ENCODE measurements at regions not wholly inside any gene's neighbourhood (a gene's known extent, or its start where the extent isn't known, plus 50 kb on each side); places are given as distances from the start of the nearest gene placed in this dataset.

- TF ChIP-seq CTCF (IDR thresholded peaks at IDR 0.05): no peak
- H3K36me3 ChIP-seq: no peaks in the 10 kb centered on the region
- no peaks in the 10 kb centered on the region for H3K9me3 ChIP-seq
- peaks cover 0 to 13% (median 4%) of the 10 kb centered on the region in 3 donors for H3K4me1 ChIP-seq
- 83 to 89% methylated on average over 6 of the region's 6 CpGs for WGBS, 2 donors
- intact Hi-C loops (cut with DNase I): no loop called here
- DNase-seq (no peak), FAIRE-seq (no peak), ATAC-seq (no peak)
- H3K4me3 ChIP-seq: no peak overlapping the region
- H3K27me3 ChIP-seq: no peaks in the 10 kb centered on the region
- peak overlapping the region in 1 of 4 donors; percentile 23 for H3K27ac ChIP-seq
Observed at GRCh38 chr5:173778152-173778782, 109.9 kb upstream of the CPEB4 start.

- ATAC-seq (peak; percentile 54 to 77 (median 59)), DNase-seq (no peak), FAIRE-seq (no peak)
- H3K27ac ChIP-seq: peak overlapping the region in 2 of 4 donors; percentile 23 to 24
- TF ChIP-seq CTCF (IDR thresholded peaks at IDR 0.05): no peak
- no peaks in the 10 kb centered on the region for H3K36me3 ChIP-seq
- intact Hi-C loops (cut with DNase I): no loop called here
- no peaks in the 10 kb centered on the region for H3K9me3 ChIP-seq
- no peaks in the 10 kb centered on the region for H3K27me3 ChIP-seq
- 43 to 48% methylated on average over 5 of the region's 5 CpGs for WGBS, 2 donors
- peaks cover 0 to 13% (median 4%) of the 10 kb centered on the region in 3 donors for H3K4me1 ChIP-seq
- H3K4me3 ChIP-seq: no peak overlapping the region
Observed at GRCh38 chr5:173778784-173779304, 109.3 kb upstream of the CPEB4 start.

- Histone ChIP-seq H3K36me3 (no peaks in the 10 kb centered on the region), H3K27me3 (no peaks in the 10 kb centered on the region), H3K27ac (no peak overlapping the region), H3K4me1 (peaks cover 0 to 13% (median 4%) of the 10 kb centered on the region in 3 donors), H3K9me3 (no peaks in the 10 kb centered on the region), H3K4me3 (no peak overlapping the region)
- no peak for TF ChIP-seq CTCF (IDR thresholded peaks at IDR 0.05)
- intact Hi-C loops (cut with DNase I): no loop called here
- 83 to 86% methylated on average over 9 of the region's 9 CpGs for WGBS, 2 donors
- no peak for FAIRE-seq
- no peak for DNase-seq
- peak in 1 of 4 donors; percentile 45 for ATAC-seq
Observed at GRCh38 chr5:173780235-173781234, 107.6 kb upstream of the CPEB4 start.

GRCh38 chr5:173781432-173781815 lies 106.7 kb upstream of the CPEB4 start:
- no peak overlapping the region for H3K4me3 ChIP-seq
- no peaks in the 10 kb centered on the region for H3K27me3 ChIP-seq
- peak in 1 of 4 donors; percentile 9 for ATAC-seq
- H3K27ac ChIP-seq: peak overlapping the region in 3 of 4 donors; percentile 36 to 56 (median 55)
- no peaks in the 10 kb centered on the region for H3K36me3 ChIP-seq
- DNase-seq: no peak
- no peak for TF ChIP-seq CTCF (IDR thresholded peaks at IDR 0.05)
- 43 to 46% methylated on average over 4 of the region's 4 CpGs for WGBS, 2 donors
- H3K9me3 ChIP-seq: no peaks in the 10 kb centered on the region
- intact Hi-C loops (cut with DNase I): no loop called here
- peaks cover 0 to 13% (median 4%) of the 10 kb centered on the region in 3 donors for H3K4me1 ChIP-seq
- FAIRE-seq: no peak
